NCI-H69 (cell line): ENCODE measurements at regions not wholly inside any gene's neighbourhood (a gene's known extent, or its start where the extent isn't known, plus 50 kb on each side); places are given as distances from the start of the nearest gene placed in this dataset.

Source experiments
- DNase-seq: peaks from one replicate; lab custom pipeline; 2025; lab: John Stamatoyannopoulos, UW

DNA sequence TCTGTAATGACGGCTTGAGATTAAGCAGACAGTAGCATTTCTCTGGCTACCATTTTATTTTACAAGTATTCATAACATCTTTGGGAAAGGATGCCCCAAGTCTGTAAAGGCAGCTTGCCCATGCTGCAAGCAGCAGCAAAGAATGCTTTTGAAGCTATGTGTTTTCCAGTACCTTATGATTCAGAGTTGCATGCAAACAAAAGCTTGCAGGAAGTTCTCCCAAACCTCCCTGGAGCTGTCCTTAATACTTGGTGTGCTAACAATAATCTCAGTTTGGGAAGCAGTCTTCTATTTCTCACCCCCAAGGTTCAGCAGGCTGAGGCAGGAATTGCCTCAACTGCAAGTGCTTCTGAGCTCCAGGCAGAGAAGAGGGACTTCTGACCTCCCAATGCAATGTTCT is 60.8 kb downstream of the CCNA1 start:
- no peak for DNase-seq

GRCh38 chr13:36495431-36495830 is 63.1 kb downstream of the CCNA1 start:
- DNase-seq: no peak

GRCh38 chr13:36509369-36509768 is 77.1 kb downstream of the CCNA1 start:
- DNase-seq: peak; percentile 8

DNA sequence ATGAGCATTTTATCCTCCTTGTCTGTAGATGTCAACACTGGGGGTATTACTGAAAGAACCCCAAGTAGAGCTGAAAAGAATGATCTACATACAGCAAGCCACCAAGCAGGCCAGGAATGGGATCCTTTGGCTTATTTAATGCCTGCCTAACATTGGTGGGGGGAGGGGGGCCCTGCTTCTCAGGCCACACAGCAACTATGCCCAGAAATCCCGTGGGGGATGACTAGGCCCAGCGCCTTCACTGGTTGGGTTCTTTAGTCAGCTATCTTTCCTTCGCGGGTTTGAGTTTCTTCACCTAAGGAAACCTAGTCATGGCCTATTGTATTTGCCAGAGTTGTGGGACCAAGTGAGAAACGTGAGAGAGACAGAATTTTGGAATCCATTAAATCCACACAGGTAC is 80.5 kb downstream of the CCNA1 start:
- DNase-seq: no peak

DNA sequence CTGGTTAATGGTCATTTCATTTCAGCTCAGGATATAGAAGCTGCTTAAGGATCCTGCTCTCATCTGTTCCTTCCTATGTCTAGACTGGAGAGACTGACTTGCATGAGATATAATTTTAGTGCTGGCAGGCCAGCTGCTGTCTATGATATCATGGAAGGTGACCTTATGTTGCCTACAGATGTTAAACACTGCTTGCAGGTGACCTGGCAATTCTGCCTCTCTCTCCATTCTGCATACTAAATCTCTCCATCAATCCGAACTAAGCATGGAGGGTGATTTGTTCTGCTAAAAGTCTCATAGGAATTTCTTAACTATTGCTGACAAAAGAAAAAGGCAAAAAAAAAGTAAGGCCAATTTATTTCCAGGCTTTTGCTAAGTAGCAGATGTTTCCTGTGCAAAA is 81.0 kb downstream of the CCNA1 start:
- DNase-seq: no peak

DNA sequence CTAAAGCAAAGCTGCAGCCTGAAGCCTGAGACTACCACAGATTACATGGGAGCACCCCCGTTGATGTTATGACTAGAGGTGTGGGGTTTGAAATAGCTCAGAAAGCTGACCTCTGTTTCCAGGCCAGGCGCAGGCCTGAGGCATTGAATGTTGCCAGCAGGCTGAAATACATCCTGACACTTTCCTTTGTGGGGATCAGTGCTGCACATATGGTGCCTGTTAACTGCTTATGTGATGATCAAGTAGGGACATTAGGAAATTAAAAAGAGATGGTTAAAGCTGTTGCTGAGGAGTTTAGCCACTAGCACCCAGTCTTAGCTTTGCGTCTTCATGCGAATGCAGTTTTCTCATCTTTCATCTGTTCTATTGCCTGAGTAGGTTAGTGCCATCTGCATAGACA is 83.2 kb downstream of the CCNA1 start:
- no peak for DNase-seq

GRCh38 chr13:36516225-36516624 is 83.9 kb downstream of the CCNA1 start:
- no peak for DNase-seq

GRCh38 chr13:36518707-36519106 is 86.4 kb downstream of the CCNA1 start:
- no peak for DNase-seq

- DNase-seq: no peak
Measured at GRCh38 chr13:36519432-36519831, 87.1 kb downstream of the CCNA1 start.

GRCh38 chr13:36520111-36520510 is 87.8 kb downstream of the CCNA1 start:
- no peak for DNase-seq

DNA sequence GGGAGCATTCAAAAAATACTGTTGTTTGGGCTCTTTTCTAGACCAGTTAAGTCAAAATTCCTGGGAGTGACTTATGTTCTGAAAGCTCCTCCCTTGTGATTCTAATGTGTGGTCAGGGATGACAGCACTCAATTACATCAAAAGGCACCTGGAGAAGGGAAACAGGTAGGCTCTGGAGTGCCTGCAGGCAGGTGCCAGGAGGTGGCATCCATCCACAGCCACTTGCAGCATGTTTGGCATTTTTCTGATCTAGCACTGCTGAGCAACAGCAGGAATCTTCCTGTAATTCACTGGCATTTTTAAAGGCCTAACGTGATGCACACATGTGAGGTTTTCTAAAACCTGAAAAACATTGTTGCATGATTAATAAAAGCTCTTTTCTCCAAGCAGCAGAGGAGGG is 94.6 kb downstream of the CCNA1 start:
- DNase-seq: no peak

GRCh38 chr13:36528105-36528504 is 95.8 kb downstream of the CCNA1 start:
- DNase-seq: no peak

- DNase-seq: no peak
Measured at GRCh38 chr13:36530050-36530789, 97.9 kb downstream of the CCNA1 start.

DNA sequence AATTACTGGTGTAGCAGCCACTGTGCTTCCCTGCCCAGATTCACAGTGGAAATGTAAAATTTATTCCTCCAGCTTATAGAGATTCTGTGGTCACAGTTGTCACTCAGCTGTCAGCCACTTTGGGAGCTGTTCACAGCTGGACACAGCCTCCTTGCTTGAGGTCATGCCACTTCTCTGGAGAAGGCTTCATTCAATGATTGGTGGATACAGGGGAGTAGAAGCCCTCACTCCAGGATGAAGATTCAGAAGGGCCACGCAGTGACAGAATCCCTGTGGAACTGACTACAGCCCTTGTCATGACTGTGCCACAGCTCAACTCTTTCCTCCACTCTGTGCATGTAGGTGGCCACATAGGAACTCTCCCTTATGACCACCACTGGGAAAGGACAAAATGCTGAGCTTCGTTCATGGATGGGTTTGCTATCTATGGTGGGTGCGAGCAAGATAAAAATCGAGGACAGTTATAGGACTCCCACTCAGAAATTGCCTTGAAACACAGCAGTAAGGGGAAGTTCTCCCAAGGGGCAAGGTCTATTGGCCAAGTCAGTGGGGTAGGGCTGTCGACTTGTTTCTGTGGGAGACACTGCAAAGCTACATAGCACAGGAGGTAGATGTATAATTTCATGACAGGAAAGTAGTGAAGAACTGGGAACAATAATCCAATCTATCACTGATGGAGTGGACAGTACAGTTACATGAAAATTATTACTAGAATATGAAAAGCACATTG is 98.7 kb downstream of the CCNA1 start:
- DNase-seq: no peak

DNA sequence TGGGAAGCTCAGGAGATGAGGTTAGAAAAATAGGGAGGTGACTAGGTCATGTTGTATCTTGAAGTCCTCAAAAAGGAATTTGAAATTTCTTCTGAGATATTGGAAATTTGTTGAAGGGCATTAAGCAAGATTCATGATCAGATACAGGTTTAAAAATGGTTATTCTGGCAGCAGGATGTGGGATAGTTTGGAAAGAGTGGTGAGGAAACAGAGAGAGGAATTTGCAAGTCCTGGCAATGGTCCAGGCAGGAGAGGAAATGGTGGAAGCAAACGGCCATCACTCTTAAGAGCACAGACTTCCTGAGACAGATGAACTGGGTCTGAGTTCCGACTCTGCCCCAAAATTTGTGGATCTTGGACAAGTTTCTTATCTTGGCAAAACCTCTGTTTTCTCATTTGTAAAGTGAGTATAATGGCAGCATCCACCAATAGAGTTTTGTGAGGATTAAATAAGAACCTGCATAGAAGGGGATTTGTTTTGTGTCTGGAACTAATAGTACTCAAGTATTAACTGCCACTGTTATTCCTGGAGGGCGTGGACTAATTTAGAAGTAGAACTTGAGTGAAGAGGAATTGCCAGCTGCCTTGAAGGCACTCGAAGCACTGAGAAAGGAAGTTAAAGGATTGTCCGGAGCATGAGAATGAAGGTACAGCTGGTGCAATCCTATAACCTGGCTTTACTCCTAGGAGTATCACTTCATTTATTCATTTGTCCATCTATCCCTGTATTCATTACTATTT is 99.6 kb downstream of the CCNA1 start:
- no peak for DNase-seq

DNA sequence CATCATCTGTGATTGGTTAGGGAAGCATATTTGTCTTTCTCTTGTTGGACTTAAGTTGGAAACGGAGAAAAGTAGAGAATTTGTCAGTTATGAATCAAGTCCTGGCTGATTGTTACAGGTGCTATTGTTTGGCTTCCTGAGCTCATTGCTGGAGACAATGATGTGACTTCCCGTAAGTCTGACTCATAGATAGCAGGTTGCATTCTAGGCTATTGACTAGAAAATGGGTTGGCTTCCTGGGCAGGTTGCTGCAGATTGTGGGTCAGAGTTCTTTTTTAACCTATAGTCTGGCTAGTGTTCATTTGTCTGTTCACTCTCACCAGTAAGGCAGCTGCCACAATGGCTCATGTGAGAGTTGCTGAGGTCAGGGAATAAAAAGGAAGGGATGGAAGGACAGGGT is 101.5 kb downstream of the CCNA1 start:
- peak; percentile 5 for DNase-seq

DNA sequence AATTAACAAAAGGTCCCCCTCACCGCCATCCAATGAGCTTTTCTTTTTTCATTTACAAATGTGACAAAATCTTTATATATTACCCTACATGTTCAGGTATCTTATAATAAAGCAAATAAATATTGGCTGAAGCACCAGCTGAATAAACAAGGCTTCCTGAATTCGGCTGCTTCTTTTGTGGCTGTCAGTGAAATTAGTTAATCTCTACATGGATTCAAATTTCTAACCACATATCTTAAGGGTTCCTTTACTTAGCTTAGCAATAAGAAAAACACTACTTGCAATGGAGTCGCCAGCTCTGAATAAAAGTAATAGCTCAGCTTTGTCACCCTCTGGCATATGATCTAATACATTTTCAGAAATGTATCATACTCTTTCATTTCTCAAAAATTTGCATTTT is 104.3 kb downstream of the CCNA1 start:
- DNase-seq: no peak

GRCh38 chr13:36543671-36544070 is 111.4 kb downstream of the CCNA1 start:
- DNase-seq: peak; percentile 76

GRCh38 chr13:36548129-36548528 is 115.8 kb downstream of the CCNA1 start:
- DNase-seq: peak; percentile 50

- no peak for DNase-seq
Measured at GRCh38 chr13:36549126-36549702, 116.9 kb downstream of the CCNA1 start.

- DNase-seq: peak; percentile 27
Measured at GRCh38 chr13:36549755-36550154, 117.5 kb downstream of the CCNA1 start.

DNA sequence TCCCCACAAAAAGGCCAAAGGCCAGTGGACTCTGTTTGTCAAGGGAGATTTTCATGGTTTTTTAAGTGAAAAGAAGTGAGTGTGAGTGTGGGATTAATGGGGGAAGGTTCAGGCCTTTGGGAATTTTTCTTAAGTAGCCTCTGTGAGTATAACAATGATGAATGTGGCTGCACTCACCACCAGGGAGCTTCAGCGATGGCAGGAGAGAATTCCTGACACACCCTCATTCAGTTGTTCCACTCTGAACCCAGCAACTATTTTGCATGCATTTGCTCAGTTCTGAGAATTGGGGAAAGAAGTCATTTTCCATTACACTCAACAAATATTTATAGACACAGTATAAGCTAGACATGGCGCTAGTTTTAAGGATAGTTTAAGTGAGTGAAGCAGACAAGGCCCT is 117.9 kb downstream of the CCNA1 start:
- DNase-seq: no peak

- no peak for DNase-seq
Measured at GRCh38 chr13:36551445-36551844, 119.2 kb downstream of the CCNA1 start.
